Smooth muscle cell (in vitro differentiated cells): ENCODE measurements at regions not wholly inside any gene's neighbourhood (a gene's known extent, or its start where the extent isn't known, plus 50 kb on each side); places are given as distances from the start of the nearest gene placed in this dataset.

Experiments
- DNase-seq: peaks from one replicate; lab custom pipeline; 2025; ENCODE audit not compliant: unreplicated experiment; lab: John Stamatoyannopoulos, UW
- H2AFZ ChIP-seq: fragments of 200-600 bp; sonication (generic); 2 replicates; pipeline ENCODE4 v1.6.0; 2016; ENCODE audit warnings: antibody characterized with exemption, low read depth, mild to moderate bottlenecking
- H3F3A ChIP-seq: fragments of 200-600 bp; sonication (generic); 2 replicates; pipeline ENCODE4 v1.6.0; 2017; ENCODE audit warnings: antibody characterized with exemption, low read depth
- H3K27ac ChIP-seq: fragments of 200-600 bp; sonication (generic); 2 replicates; pipeline ENCODE4 v1.5.1; 2016; ENCODE audit warnings: low read depth, mild to moderate bottlenecking
- H3K27me3 ChIP-seq: fragments of 200-600 bp; sonication (generic); 2 replicates; pipeline ENCODE4 v1.6.1; 2016; ENCODE audit warnings: low read depth, mild to moderate bottlenecking
- H3K36me3 ChIP-seq: fragments of 200-600 bp; sonication (generic); 2 replicates; pipeline ENCODE4 v1.5.1; 2016; ENCODE audit warnings: low read depth
- H3K4me1 ChIP-seq: fragments of 200-600 bp; sonication (generic); 2 replicates; pipeline ENCODE4 v1.5.1; 2016; ENCODE audit warnings: low read depth
- H3K4me2 ChIP-seq: fragments of 200-600 bp; sonication (generic); 2 replicates; pipeline ENCODE4 v1.6.0; 2016; ENCODE audit warnings: mild to moderate bottlenecking
- H3K4me3 ChIP-seq: fragments of 200-600 bp; sonication (generic); 2 replicates; pipeline ENCODE4 v1.5.1; 2016; ENCODE audit warnings: mild to moderate bottlenecking
- H3K79me2 ChIP-seq: fragments of 200-600 bp; sonication (generic); 2 replicates; pipeline ENCODE4 v1.6.0; 2016; ENCODE audit warnings: low read depth, mild to moderate bottlenecking
- H3K9ac ChIP-seq: fragments of 200-600 bp; sonication (generic); 2 replicates; pipeline ENCODE4 v1.6.0; 2016; ENCODE audit warnings: low read depth
- H3K9me3 ChIP-seq: fragments of 200-600 bp; sonication (generic); replicated peaks from 2 replicates; pipeline ENCODE4 v1.5.1; 2016; ENCODE audit warnings: low read depth
- H4K20me1 ChIP-seq: fragments of 200-600 bp; sonication (generic); 2 replicates; pipeline ENCODE4 v1.6.0; 2016; ENCODE audit warnings: low read depth
- CTCF ChIP-seq: fragments of 200-600 bp; sonication (generic); IDR thresholded peaks from 2 replicates; pipeline ENCODE4 v1.5.1; 2017; ENCODE audit warnings: borderline replicate concordance, mild to moderate bottlenecking, antibody characterized with exemption; ENCODE audit not compliant: insufficient read depth, poor library complexity, severe bottlenecking
- WGBS: methylation state at CpG from one replicate; pipeline ENCODE4 v1.1.7; 2016; ENCODE audit warnings: low lambda C conversion rate; 5-methylcytosine and 5-hydroxymethylcytosine counted together

GRCh38 chr1:5099558-5099957 is 445.1 kb downstream of the AJAP1 start:
- no peaks in the 10 kb centered on the region for H3K36me3 ChIP-seq
- no peaks in the 10 kb centered on the region for H4K20me1 ChIP-seq
- H3F3A ChIP-seq: no peaks in the 10 kb centered on the region
- no peak overlapping the region for H3K4me2 ChIP-seq
- peaks cover 9% of the 10 kb centered on the region for H3K4me1 ChIP-seq
- H3K27ac ChIP-seq: no peak overlapping the region
- no peak overlapping the region for H3K4me3 ChIP-seq
- no peak for DNase-seq
- H3K9ac ChIP-seq: no peak overlapping the region
- WGBS: 44% methylated on average over 2 of the region's 2 CpGs
- H3K9me3 ChIP-seq: no peaks in the 10 kb centered on the region
- H3K79me2 ChIP-seq: no peaks in the 10 kb centered on the region
- H3K27me3 ChIP-seq: no peaks in the 10 kb centered on the region
- no peak for TF ChIP-seq CTCF
- no peak overlapping the region for H2AFZ ChIP-seq

GRCh38 chr1:5098981-5099385 is 444.6 kb downstream of the AJAP1 start:
- H3K27me3 ChIP-seq: no peaks in the 10 kb centered on the region
- no peaks in the 10 kb centered on the region for H3K36me3 ChIP-seq
- H3K9me3 ChIP-seq: no peaks in the 10 kb centered on the region
- WGBS: 81% methylated on average over 5 of the region's 5 CpGs
- no peak overlapping the region for H3K9ac ChIP-seq
- no peak for DNase-seq
- peaks cover 9% of the 10 kb centered on the region for H3K4me1 ChIP-seq
- H3K79me2 ChIP-seq: no peaks in the 10 kb centered on the region
- no peak overlapping the region for H3K4me2 ChIP-seq
- no peak for TF ChIP-seq CTCF
- no peak overlapping the region for H3K27ac ChIP-seq
- no peak overlapping the region for H3K4me3 ChIP-seq
- no peaks in the 10 kb centered on the region for H4K20me1 ChIP-seq
- no peaks in the 10 kb centered on the region for H3F3A ChIP-seq
- no peak overlapping the region for H2AFZ ChIP-seq

- no peaks in the 10 kb centered on the region for H3K27me3 ChIP-seq
- no peaks in the 10 kb centered on the region for H3F3A ChIP-seq
- no peak overlapping the region for H3K4me3 ChIP-seq
- no peak overlapping the region for H3K9ac ChIP-seq
- no peak overlapping the region for H3K27ac ChIP-seq
- DNase-seq: no peak
- H3K36me3 ChIP-seq: no peaks in the 10 kb centered on the region
- no peak overlapping the region for H2AFZ ChIP-seq
- no peaks in the 10 kb centered on the region for H3K4me1 ChIP-seq
- no peaks in the 10 kb centered on the region for H3K9me3 ChIP-seq
- TF ChIP-seq CTCF: no peak
- no peaks in the 10 kb centered on the region for H4K20me1 ChIP-seq
- no peak overlapping the region for H3K4me2 ChIP-seq
- WGBS: 63% methylated on average over 1 of the region's 1 CpG
- no peaks in the 10 kb centered on the region for H3K79me2 ChIP-seq
Observed at GRCh38 chr1:5093042-5093441, 438.6 kb downstream of the AJAP1 start.

GRCh38 chr1:5084676-5085075 is 430.3 kb downstream of the AJAP1 start:
- no peaks in the 10 kb centered on the region for H3K27me3 ChIP-seq
- H3K9ac ChIP-seq: no peak overlapping the region
- no peaks in the 10 kb centered on the region for H3F3A ChIP-seq
- H3K9me3 ChIP-seq: no peaks in the 10 kb centered on the region
- no peak for DNase-seq
- no peaks in the 10 kb centered on the region for H3K4me1 ChIP-seq
- H3K79me2 ChIP-seq: no peaks in the 10 kb centered on the region
- WGBS: 93% methylated on average over 4 of the region's 4 CpGs
- no peak overlapping the region for H3K27ac ChIP-seq
- H4K20me1 ChIP-seq: no peaks in the 10 kb centered on the region
- no peak for TF ChIP-seq CTCF
- no peak overlapping the region for H3K4me2 ChIP-seq
- no peak overlapping the region for H3K4me3 ChIP-seq
- H2AFZ ChIP-seq: no peak overlapping the region
- H3K36me3 ChIP-seq: no peaks in the 10 kb centered on the region
